ENCODE measurements at regions not wholly inside any gene's neighbourhood (a gene's known extent, or its start where the extent isn't known, plus 50 kb on each side); places are given as distances from the start of the nearest gene placed in this dataset.
A peak's percentile ranks its signal among the peaks of the same experiment; 100 is the strongest.

- TF ChIP-seq, protein P1, sequence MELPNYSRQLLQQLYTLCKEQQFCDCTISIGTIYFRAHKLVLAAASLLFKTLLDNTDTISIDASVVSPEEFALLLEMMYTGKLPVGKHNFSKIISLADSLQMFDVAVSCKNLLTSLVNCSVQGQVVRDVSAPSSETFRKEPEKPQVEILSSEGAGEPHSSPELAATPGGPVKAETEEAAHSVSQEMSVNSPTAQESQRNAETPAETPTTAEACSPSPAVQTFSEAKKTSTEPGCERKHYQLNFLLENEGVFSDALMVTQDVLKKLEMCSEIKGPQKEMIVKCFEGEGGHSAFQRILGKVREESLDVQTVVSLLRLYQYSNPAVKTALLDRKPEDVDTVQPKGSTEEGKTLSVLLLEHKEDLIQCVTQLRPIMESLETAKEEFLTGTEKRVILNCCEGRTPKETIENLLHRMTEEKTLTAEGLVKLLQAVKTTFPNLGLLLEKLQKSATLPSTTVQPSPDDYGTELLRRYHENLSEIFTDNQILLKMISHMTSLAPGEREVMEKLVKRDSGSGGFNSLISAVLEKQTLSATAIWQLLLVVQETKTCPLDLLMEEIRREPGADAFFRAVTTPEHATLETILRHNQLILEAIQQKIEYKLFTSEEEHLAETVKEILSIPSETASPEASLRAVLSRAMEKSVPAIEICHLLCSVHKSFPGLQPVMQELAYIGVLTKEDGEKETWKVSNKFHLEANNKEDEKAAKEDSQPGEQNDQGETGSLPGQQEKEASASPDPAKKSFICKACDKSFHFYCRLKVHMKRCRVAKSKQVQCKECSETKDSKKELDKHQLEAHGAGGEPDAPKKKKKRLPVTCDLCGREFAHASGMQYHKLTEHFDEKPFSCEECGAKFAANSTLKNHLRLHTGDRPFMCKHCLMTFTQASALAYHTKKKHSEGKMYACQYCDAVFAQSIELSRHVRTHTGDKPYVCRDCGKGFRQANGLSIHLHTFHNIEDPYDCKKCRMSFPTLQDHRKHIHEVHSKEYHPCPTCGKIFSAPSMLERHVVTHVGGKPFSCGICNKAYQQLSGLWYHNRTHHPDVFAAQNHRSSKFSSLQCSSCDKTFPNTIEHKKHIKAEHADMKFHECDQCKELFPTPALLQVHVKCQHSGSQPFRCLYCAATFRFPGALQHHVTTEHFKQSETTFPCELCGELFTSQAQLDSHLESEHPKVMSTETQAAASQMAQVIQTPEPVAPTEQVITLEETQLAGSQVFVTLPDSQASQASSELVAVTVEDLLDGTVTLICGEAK (IDR thresholded peaks at IDR 0.05; ENCODE audit: borderline replicate concordance), result no peak
- TF ChIP-seq CREM (IDR thresholded peaks at IDR 0.05; ENCODE audit: low read depth) (no peak), TARDBP (IDR thresholded peaks at IDR 0.05; ENCODE audit: borderline replicate concordance) (no peak), POLR2AphosphoS5 (IDR thresholded peaks at IDR 0.05; ENCODE audit: low read length) (no peak), MTA3 (IDR thresholded peaks at IDR 0.05; ENCODE audit: borderline replicate concordance, low read length) (no peak), RAD51 (IDR thresholded peaks at IDR 0.05) (no peak), LARP7 (IDR thresholded peaks at IDR 0.05) (no peak), MEF2A (IDR thresholded peaks at IDR 0.05; ENCODE audit: insufficient read depth, low read depth, low read length) (no peak), ETV6 (conservative IDR thresholded peaks at IDR 0.05 in 1 of 2, IDR thresholded peaks at IDR 0.05 in 1 of 2; ENCODE audit: borderline replicate concordance in 1 of 2, low read depth in 1 of 2) (no peak), TCF12 (IDR thresholded peaks at IDR 0.05; ENCODE audit: low read depth, low read length) (no peak)
Observed at GRCh38 chr1:103986792-103987191, 237.1 kb downstream of the AMY1C start (continued).

GRCh38 chr1:103997631-103998030, 247.9 kb downstream of the AMY1C start:
- in situ Hi-C loops (cut with MboI), result no loop called here
- Histone ChIP-seq H4K20me1 (ENCODE audit: control insufficient read depth, insufficient read depth) (no peaks in the 10 kb centered on the region), H3K79me2 (ENCODE audit: control insufficient read depth, insufficient read depth, low read length) (no peaks in the 10 kb centered on the region), H3K27ac (ENCODE audit: control insufficient read depth, insufficient read depth) (no peak overlapping the region), H3K27me3 (replicated peaks in 1 of 2; ENCODE audit: control insufficient read depth in 2 of 2, insufficient read depth in 2 of 2, low read length in 1 of 2) (no peaks in the 10 kb centered on the region), H3K4me3 (no peak overlapping the region), H3K4me2 (ENCODE audit: control insufficient read depth, insufficient read depth) (no peak overlapping the region), H3K36me3 (ENCODE audit: control insufficient read depth in 2 of 2, insufficient read depth in 2 of 2, low read length in 1 of 2) (no peaks in the 10 kb centered on the region), H3K9ac (ENCODE audit: control insufficient read depth, insufficient read depth, low read length) (no peak overlapping the region), H3K4me1 (ENCODE audit: control insufficient read depth, insufficient read depth, low read length) (no peaks in the 10 kb centered on the region), H3K9me3 (replicated peaks; ENCODE audit: control insufficient read depth, insufficient read depth, low read length) (no peaks in the 10 kb centered on the region), H2AFZ (ENCODE audit: control insufficient read depth, low read depth, low read length) (no peak overlapping the region)
- intact Hi-C loops (cut with micrococcal nuclease; ENCODE audit: unreplicated experiment), result no loop called here
- ChIA-PET SMC1A (ENCODE audit: uncharacterized antibody, unreplicated experiment) (no interaction called here), RAD21 (ENCODE audit: unreplicated experiment) (no interaction called here), POLR2A (no interaction called here), CTCF (no interaction called here)
- no TSS peak for BruUV-seq (replicated peaks)
- FAIRE-seq (no peak), DNase-seq (ENCODE audit: low read depth, low spot score) (no peak), ATAC-seq (peak; percentile 75)
- WGBS (ENCODE audit: insufficient coverage, insufficient replicate concordance, low lambda C conversion rate, missing lambda C conversion rate), result 0% methylated on average over 3 of the region's 3 CpGs
- TF ChIP-seq, protein P2, sequence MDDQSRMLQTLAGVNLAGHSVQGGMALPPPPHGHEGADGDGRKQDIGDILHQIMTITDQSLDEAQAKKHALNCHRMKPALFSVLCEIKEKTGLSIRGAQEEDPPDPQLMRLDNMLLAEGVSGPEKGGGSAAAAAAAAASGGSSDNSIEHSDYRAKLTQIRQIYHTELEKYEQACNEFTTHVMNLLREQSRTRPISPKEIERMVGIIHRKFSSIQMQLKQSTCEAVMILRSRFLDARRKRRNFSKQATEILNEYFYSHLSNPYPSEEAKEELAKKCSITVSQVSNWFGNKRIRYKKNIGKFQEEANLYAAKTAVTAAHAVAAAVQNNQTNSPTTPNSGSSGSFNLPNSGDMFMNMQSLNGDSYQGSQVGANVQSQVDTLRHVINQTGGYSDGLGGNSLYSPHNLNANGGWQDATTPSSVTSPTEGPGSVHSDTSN (IDR thresholded peaks at IDR 0.05; ENCODE audit: insufficient replicate concordance, low read depth, low read length), result no peak
- peak; percentile 30; the same call in 1 of the 2 replicates for TF ChIP-seq JUNB (IDR thresholded peaks at IDR 0.05)
- no peak for TF ChIP-seq ZBTB11 (CRISPR knock-in tag; IDR thresholded peaks at IDR 0.05)
- no peak for TF ChIP-seq WRNIP1 (IDR thresholded peaks at IDR 0.05; ENCODE audit: borderline replicate concordance, low read depth, low read length)
- peak; percentile 41; the same call in 1 of the 2 replicates for TF ChIP-seq ATF7 (IDR thresholded peaks at IDR 0.05; ENCODE audit: low read depth)
- TF ChIP-seq NFYB (IDR thresholded peaks at IDR 0.05; ENCODE audit: insufficient read depth, low read depth, low read length), result no peak
- no peak for TF ChIP-seq POLR2AphosphoS2 (IDR thresholded peaks at IDR 0.05; ENCODE audit: low read depth, low read length)

Data from GM12878 (cell line).